Osteoblast (primary cell): ENCODE measurements at regions not wholly inside any gene's neighbourhood (a gene's known extent, or its start where the extent isn't known, plus 50 kb on each side); places are given as distances from the start of the nearest gene placed in this dataset.
"Not testable (repeated sequence)": the region's sequence is repeated elsewhere in the genome, so short reads cannot be mapped to it uniquely, and the experiment has no call there.

Source experiments
- DNase-seq: peaks from one replicate; pipeline ENCODE4 v3.0.0; 2011; ENCODE audit warnings: low spot score, mixed read lengths; ENCODE audit not compliant: insufficient read length; ENCODE audit errors: missing footprints
- H2AFZ ChIP-seq: 2 replicates; pipeline ENCODE4 v1.6.0; 2011; ENCODE audit warnings: mild to moderate bottlenecking, low read length
- H3K27ac ChIP-seq: 2 replicates; pipeline ENCODE4 v1.5.1; 2011; ENCODE audit warnings: mild to moderate bottlenecking, low read depth, low read length, moderate library complexity
- H3K27me3 ChIP-seq: 2 replicates; pipeline ENCODE4 v1.6.0; 2012; ENCODE audit warnings: mild to moderate bottlenecking, control low read depth, inconsistent platforms, low read length, moderate library complexity; ENCODE audit not compliant: insufficient read depth
- H3K36me3 ChIP-seq: 2 replicates; pipeline ENCODE4 v1.5.1; 2011; ENCODE audit warnings: mild to moderate bottlenecking, low read length, control low read depth, moderate library complexity; ENCODE audit not compliant: insufficient read depth
- H3K4me1 ChIP-seq: 2 replicates; pipeline ENCODE4 v1.5.1; 2011; ENCODE audit warnings: mild to moderate bottlenecking, low read length, control low read depth, moderate library complexity; ENCODE audit not compliant: insufficient read depth
- H3K4me2 ChIP-seq: 2 replicates; pipeline ENCODE4 v1.6.0; 2011; ENCODE audit warnings: mild to moderate bottlenecking, low read length; ENCODE audit not compliant: insufficient read depth
- H3K4me3 ChIP-seq: fragments of 200-600 bp; sonication (generic); 3 replicates; pipeline ENCODE4 v1.5.1; 2012; ENCODE audit warnings: mild to moderate bottlenecking, low read length, inconsistent platforms; ENCODE audit not compliant: insufficient read depth
- H3K79me2 ChIP-seq: 2 replicates; pipeline ENCODE4 v1.6.0; 2012; ENCODE audit warnings: mild to moderate bottlenecking, low read length, control low read depth, inconsistent platforms; ENCODE audit not compliant: insufficient read depth
- H3K9me3 ChIP-seq: 2 replicates; pipeline ENCODE4 v1.5.1; 2011; ENCODE audit warnings: low read depth, low read length, control low read depth
- H4K20me1 ChIP-seq: 2 replicates; pipeline ENCODE4 v1.6.0; 2012; ENCODE audit warnings: mild to moderate bottlenecking, low read length, control low read depth; ENCODE audit not compliant: insufficient read depth
- CTCF ChIP-seq: IDR thresholded peaks from 2 replicates; pipeline ENCODE4 v1.5.1; 2011; ENCODE audit warnings: mild to moderate bottlenecking, low read depth, low read length, moderate library complexity; ENCODE audit errors: extremely low read depth

- H3K27me3 ChIP-seq = no peaks in the 10 kb centered on the region
- no peak for DNase-seq
- no peak overlapping the region for H2AFZ ChIP-seq
- H3K79me2 ChIP-seq = no peaks in the 10 kb centered on the region
- no peaks in the 10 kb centered on the region for H3K36me3 ChIP-seq
- H3K4me2 ChIP-seq = no peak overlapping the region
- TF ChIP-seq CTCF = no peak
- no peak overlapping the region for H3K4me3 ChIP-seq
- H4K20me1 ChIP-seq = no peaks in the 10 kb centered on the region
- peaks cover 11% of the 10 kb centered on the region for H3K4me1 ChIP-seq
- peaks cover 3% of the 10 kb centered on the region for H3K9me3 ChIP-seq
- no peak overlapping the region for H3K27ac ChIP-seq
Observed at GRCh38 chr7:91468256-91468655, 204.0 kb downstream of the FZD1 start.

GRCh38 chr7:91473619-91474018, 209.4 kb downstream of the FZD1 start:
- Histone ChIP-seq H2AFZ (no peak overlapping the region), H3K27me3 (no peaks in the 10 kb centered on the region), H3K36me3 (no peaks in the 10 kb centered on the region), H3K27ac (no peak overlapping the region), H3K79me2 (no peaks in the 10 kb centered on the region), H4K20me1 (no peaks in the 10 kb centered on the region), H3K4me1 (no peaks in the 10 kb centered on the region), H3K4me3 (no peak overlapping the region), H3K4me2 (no peak overlapping the region), H3K9me3 (peaks cover 6% of the 10 kb centered on the region)
- DNase-seq = no peak
- TF ChIP-seq CTCF = no peak

GRCh38 chr7:91474074-91474473, 209.8 kb downstream of the FZD1 start:
- TF ChIP-seq CTCF = no peak
- no peaks in the 10 kb centered on the region for H3K4me1 ChIP-seq
- no peak overlapping the region for H3K4me2 ChIP-seq
- H4K20me1 ChIP-seq = no peaks in the 10 kb centered on the region
- H3K36me3 ChIP-seq = no peaks in the 10 kb centered on the region
- H3K27ac ChIP-seq = no peak overlapping the region
- no peak overlapping the region for H2AFZ ChIP-seq
- H3K4me3 ChIP-seq = no peak overlapping the region
- DNase-seq = no peak
- H3K9me3 ChIP-seq = peaks cover 6% of the 10 kb centered on the region
- no peaks in the 10 kb centered on the region for H3K79me2 ChIP-seq
- H3K27me3 ChIP-seq = no peaks in the 10 kb centered on the region

- not testable (repeated sequence) for H3K9me3 ChIP-seq, DNase-seq, H3K4me1 ChIP-seq, H3K27me3 ChIP-seq, H3K4me2 ChIP-seq, H3K79me2 ChIP-seq, H3K27ac ChIP-seq, H3K36me3 ChIP-seq, H4K20me1 ChIP-seq, H3K4me3 ChIP-seq, H2AFZ ChIP-seq
Observed at GRCh38 chr7:91480470-91480869, 216.2 kb downstream of the FZD1 start.

- TF ChIP-seq CTCF = no peak
- Histone ChIP-seq H4K20me1 (no peaks in the 10 kb centered on the region), H3K9me3 (no peaks in the 10 kb centered on the region), H3K27me3 (no peaks in the 10 kb centered on the region), H3K79me2 (no peaks in the 10 kb centered on the region), H3K4me1 (no peaks in the 10 kb centered on the region), H3K36me3 (no peaks in the 10 kb centered on the region), H2AFZ (no peak overlapping the region), H3K4me3 (no peak overlapping the region), H3K4me2 (no peak overlapping the region), H3K27ac (no peak overlapping the region)
- no peak for DNase-seq
Observed at GRCh38 chr7:91491868-91492267, 227.6 kb downstream of the FZD1 start.
